HG02763 (cell line): ENCODE measurements at regions not wholly inside any gene's neighbourhood (a gene's known extent, or its start where the extent isn't known, plus 50 kb on each side); places are given as distances from the start of the nearest gene placed in this dataset.

ENCODE experiments used
- ATAC-seq: cut with Tn5 transposase; IDR thresholded peaks from one replicate; pipeline ENCODE4 v1.9.1; 2021; ENCODE audit warnings: mild to moderate bottlenecking, moderate library complexity; ENCODE audit not compliant: unreplicated experiment

- no peak for ATAC-seq
Measured at GRCh38 chr6:11332463-11332862, 100.0 kb upstream of the NEDD9 start.

GRCh38 chr6:11331111-11331510 lies 98.6 kb upstream of the NEDD9 start:
- no peak for ATAC-seq

GRCh38 chr6:11330413-11330760 lies 97.9 kb upstream of the NEDD9 start:
- no peak for ATAC-seq

GRCh38 chr6:11329726-11330412 lies 97.4 kb upstream of the NEDD9 start:
- no peak for ATAC-seq

GRCh38 chr6:11328613-11329247 lies 96.3 kb upstream of the NEDD9 start:
- no peak for ATAC-seq

GRCh38 chr6:11327961-11328360 lies 95.5 kb upstream of the NEDD9 start:
- no peak for ATAC-seq

GRCh38 chr6:11326116-11326515 lies 93.6 kb upstream of the NEDD9 start:
- ATAC-seq, result no peak

GRCh38 chr6:11324453-11325015 lies 92.1 kb upstream of the NEDD9 start:
- ATAC-seq, result peak; percentile 69

- no peak for ATAC-seq
Measured at GRCh38 chr6:11323666-11324452, 91.4 kb upstream of the NEDD9 start.

- ATAC-seq, result no peak
Measured at GRCh38 chr6:11322252-11322885, 89.9 kb upstream of the NEDD9 start.

- ATAC-seq, result no peak
Measured at GRCh38 chr6:11320914-11321597, 88.6 kb upstream of the NEDD9 start.

- ATAC-seq, result no peak
Measured at GRCh38 chr6:11318835-11319813, 86.7 kb upstream of the NEDD9 start.

GRCh38 chr6:11317885-11318771 lies 85.7 kb upstream of the NEDD9 start:
- no peak for ATAC-seq

- no peak for ATAC-seq
Measured at GRCh38 chr6:11315743-11316437, 83.4 kb upstream of the NEDD9 start.

GRCh38 chr6:11313207-11313606 lies 80.7 kb upstream of the NEDD9 start:
- ATAC-seq, result no peak

GRCh38 chr6:11311970-11312369 lies 79.5 kb upstream of the NEDD9 start:
- no peak for ATAC-seq

- no peak for ATAC-seq
Measured at GRCh38 chr6:11309947-11310665, 77.6 kb upstream of the NEDD9 start.
